ENCODE measurements at regions not wholly inside any gene's neighbourhood (a gene's known extent, or its start where the extent isn't known, plus 50 kb on each side); places are given as distances from the start of the nearest gene placed in this dataset.

DNA sequence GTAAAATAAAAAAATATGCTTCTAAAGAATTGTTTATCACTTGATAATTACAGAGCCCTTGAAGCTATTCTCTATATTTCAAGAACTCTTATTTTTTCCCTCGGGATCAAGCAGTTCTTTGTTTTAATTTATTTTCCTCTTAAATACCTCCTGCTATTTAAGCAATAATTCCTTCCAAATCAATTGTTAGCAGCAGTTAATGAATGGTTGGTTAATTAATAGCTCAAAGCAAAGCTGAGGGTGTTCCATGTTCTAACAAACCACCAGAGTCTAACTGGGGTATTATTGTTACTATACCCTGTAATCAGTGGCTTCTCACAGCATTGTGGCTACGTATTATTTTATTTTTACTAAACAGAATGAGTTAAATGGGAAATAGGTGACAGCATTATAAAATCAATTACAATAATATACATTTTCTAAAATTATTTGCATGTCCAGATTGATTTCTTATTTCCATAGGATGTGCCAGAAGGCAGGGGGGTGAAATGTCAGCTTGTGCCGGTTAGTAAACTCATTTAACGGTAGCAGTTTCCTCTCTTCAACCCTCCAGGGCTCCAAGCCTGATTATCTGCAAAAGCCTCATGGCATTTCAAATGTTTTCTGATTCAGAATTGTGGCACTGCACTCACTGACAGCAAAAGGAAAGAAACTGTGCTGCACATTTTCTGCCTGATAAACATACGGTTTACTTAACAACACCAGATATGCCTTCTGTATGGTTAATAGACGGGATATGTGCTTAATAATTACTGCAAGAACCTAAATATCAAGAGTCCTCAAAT is 286.9 kb upstream of the EMCN start:
- no peak for DNase-seq (ENCODE audit: low spot score)

DNA sequence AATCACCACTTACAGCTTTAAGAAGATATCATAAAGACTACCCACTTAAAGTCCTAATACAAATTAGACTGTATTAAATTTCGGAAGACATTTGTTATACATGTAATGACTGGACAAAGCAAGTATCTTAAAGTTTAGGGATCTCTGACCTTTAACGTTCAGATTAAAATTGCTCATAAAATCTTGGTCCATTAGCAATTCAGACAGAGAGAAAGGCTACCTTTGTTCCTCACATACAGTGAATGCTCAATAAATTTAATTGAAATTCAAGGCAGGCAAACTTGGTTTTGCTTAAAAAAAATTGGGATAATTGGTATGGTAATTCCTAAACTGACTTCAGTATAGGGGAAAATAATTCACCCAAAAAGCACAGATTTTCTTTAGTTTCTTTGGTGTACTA is 285.9 kb upstream of the EMCN start:
- DNase-seq (ENCODE audit: low spot score): no peak

DNA sequence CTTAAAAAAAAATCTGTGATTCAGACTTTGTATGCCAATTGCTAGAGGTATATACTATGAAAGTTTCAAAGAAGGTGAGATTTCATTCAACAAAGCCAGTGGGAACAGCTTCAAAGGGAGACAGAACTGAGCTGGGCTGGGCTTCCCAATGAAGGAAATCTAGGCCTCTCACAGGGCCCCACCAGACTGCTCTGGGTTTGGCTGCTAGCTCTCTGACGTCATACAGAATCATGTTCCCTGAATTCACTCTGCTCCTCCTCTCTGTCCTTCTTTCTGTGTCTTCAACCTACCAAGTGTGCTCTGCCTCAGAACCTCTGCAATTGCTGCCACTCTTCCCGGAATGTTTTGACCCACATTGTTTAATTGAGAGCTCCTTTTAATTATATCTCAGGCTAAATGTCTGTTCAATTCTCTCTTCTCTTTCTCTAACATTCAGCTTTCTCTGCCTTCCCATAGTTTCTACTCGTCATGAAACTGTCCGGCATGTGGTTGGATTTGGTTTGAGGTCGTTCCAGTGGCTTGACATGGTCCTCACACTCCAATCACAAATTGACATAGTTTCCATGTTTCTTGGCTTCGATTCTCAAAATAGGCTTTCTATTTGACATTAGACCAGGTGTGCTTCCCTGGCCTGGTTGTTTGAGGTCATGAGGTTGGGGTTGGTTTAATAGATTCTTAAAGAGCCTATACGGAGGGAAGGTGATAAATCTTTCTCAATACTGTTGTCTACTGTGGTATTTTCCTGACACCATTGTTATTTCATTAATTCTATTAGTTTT is 282.1 kb upstream of the EMCN start:
- DNase-seq (ENCODE audit: low spot score): no peak

DNA sequence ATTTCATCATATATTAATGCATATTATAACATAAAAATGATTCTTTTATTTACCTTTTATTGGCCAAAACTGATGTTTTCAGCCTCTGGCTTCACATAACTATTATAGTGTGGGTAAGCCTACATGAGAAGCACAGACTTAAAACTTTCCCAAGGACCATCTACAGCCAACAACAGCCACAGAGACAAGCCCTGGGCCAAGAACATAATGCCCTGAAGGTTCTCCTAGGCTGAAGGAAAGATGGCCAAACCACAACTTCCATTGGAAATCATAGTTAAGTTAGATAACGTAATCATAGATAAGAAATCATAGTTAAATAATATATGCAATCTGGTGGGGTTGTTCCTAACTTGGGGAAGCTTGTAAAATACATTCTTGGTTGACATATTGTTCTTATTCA is 280.0 kb upstream of the EMCN start:
- DNase-seq (ENCODE audit: low spot score): no peak

DNA sequence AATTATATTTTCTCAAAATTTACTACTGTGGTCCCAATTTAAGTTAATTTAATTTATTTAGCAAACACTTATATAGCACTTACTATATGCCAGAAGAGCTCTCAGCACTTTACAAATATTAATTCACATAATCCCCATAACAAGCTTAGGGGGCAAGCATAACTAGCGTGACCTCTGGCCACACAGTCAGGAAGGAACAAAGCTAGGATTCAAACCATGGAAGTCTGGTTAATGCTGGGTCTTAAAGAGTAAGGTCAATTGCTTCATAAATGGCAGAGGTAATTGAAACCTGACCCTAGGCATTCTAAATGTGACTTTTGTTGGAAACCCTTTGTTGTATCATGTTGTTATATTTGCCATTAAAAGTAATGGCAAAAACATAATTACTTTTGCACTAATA is 279.5 kb upstream of the EMCN start:
- DNase-seq (ENCODE audit: low spot score): no peak

DNA sequence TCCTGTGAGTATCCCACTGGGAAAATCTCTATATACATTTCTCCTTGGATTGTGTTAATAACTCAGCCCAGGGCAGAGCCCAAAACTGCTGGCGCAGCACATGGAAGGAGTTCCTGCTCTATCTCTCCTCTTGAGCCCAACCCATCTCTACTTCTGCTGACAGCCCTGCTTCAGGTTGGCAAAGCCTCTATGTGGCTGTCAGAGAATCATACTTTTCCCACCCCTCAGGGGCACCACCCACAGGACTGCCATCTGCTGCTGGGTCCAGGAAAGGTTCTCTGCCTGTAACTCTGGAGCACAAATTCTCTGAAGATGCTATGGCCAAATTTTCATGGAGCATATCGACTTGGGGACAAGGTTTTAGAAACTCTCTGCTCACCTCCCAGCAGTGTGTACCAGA is 278.5 kb upstream of the EMCN start:
- no peak for DNase-seq (ENCODE audit: low spot score)

DNA sequence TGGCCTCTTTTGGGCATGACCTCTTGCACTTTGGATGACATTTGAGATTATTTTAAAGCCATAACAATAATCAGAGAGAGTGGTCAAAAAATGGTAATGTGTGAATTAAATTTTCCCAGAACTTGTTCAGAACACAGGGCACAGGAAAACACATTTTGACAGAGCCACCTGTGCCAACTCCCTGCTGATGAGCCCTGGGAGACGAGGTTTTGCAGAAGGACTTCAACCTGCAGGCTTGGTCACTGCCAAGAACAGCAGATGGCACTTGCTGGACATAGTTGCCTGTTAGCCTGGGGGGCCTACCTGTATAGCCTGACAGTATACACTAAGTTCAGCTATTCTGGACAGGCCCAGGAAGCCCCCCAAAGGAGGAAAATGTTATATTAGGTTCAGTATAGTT is 277.8 kb upstream of the EMCN start:
- no peak for DNase-seq (ENCODE audit: low spot score)

DNA sequence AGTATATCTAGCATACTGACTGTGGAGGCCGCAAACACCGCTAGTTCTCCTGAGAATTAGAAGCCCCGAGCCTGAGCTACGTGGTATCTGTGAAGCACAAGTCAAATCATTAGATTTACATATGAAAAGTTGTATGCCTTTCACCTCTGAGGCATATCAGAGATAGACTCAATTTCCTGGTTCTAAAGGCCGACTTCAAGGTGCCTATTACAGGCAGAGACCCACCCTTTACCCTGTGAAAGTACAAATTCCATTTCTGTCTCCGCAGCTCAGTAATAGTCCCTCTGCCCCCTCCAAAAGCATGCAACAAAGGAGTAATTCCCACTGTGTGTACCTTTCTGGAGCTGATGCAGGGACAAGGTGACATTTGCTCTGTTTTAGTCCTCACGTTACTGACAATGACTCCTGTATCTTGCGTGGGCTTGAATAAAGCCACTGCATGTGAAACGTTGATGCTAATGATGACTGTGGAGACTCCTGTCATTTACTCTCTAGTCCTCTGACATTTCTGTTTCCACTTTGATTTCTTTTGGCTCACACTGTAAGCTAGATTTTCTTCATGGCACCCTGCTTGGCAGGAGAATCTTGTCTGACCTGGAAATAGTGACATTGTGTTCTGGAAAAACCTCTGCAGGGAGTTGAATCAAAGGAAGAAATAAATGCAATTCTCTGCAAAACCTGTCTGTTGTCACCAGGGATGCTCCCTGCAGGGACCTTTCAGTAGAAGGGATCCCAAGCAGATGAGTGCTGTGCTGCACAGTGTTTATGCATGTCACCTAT is 273.2 kb upstream of the EMCN start:
- no peak for DNase-seq (ENCODE audit: low spot score)

DNA sequence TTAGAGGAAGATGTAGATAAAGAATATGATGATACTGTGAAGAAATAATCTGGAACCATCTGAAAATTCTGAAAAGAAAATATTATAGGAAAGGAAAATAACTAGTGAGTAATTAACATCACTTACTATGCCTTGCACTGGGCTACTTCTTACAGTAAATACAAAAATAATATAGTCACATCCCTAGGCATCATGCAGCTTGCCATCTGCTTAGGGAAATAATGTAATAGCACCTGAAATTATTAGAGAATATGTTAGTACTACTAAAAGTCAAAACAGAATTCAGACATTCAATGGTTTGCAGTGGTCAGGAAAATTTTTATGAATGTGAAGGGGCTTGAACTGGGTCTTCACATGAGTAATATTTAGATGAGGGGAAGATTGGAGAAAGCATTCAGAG is 272.2 kb upstream of the EMCN start:
- no peak for DNase-seq (ENCODE audit: low spot score)

DNA sequence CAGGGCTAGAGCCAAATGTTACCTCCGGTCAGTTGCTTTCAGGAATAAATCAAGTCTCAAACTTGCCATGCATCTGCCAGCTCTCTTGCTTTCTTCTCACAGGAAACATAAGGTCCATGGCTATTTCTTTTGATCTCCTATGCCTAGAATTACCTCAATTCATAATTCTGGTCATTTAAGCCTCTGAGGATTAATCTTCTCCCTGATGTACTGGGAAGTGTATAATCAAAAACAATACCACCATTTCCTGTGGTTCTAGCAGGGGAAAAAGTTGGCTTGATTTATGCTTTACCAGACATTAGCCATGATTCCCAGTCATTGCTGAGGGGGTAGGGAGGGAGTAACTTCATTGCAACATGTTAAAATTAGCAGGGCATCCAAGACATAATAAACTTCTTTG is 268.7 kb upstream of the EMCN start:
- DNase-seq (ENCODE audit: low spot score): no peak

DNA sequence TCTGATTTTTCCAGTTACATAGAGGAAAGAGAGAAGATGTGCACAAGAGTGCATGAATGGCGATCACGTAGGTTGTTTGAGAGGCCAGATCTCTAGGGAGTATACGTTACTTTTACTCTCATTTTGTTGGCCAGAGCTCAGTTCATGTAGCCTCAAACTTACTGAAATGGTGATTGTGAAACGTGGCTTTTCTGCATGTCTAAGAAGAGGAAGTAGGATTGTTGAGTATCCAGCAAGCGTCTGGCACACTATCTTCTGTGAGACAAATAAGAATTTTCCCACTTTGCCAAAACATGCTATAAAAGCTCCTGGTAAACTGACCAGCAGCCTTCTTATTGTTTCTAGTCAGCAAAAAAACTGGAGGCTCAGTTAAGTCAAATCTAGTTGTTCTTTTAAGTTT is 264.5 kb upstream of the EMCN start:
- DNase-seq (ENCODE audit: low spot score): no peak

DNA sequence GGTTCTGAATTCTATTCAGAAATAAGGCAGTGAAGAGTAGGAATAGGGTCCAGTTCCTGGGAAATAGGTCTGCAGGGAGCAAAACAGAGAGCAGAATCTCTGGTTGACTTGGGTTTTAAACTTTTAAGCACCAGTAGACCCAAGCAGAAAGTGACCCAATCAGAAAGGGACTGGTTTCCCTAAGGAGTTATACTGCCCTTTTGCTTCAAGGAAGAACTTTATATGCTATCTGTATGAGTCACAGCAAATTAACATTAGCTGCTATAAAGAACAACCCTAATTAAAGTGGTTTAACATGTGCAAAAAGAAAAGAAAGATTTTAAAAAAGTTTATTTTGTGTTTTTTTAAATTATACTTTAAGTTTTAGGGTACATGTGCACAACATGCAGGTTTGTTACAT is 263.6 kb upstream of the EMCN start:
- no peak for DNase-seq (ENCODE audit: low spot score)

DNA sequence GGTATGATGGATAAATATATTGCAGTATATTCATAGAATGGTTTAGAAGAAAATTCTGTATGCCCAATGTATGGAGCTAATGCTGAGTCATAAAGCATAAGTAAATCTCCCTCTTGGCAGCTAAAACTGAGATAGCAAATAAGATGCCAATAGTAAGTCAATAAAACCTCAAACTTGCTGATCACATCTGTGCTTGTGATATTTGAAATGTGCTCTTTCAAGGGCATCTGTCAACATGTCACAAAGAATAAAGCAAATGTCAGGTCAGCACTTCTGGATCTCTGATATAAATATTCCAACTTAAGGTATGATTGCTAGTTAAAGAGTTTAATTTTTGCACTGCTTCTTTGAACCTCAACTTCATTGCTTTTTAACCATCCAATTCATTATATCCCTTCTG is 262.3 kb upstream of the EMCN start:
- no peak for DNase-seq (ENCODE audit: low spot score)

DNA sequence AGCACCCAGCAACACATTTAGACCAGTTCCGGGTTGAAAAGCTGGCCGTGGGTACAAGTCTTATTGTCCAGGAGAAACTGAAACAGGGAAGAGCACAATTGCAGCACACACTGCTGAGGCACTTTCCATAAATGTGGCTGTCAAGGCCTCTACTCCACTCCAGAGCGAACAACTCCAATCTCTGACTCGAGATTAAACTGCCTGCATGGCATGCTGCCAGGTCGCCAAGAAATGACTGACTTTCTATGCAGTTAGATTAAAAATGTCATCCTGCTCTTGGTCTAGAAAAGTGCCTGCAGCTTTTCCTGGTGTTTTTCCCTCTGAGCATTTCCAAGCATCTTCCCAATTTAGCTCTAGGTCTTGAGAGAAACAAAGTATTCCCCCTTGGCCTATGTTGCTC is 260.6 kb upstream of the EMCN start:
- no peak for DNase-seq (ENCODE audit: low spot score)

DNA sequence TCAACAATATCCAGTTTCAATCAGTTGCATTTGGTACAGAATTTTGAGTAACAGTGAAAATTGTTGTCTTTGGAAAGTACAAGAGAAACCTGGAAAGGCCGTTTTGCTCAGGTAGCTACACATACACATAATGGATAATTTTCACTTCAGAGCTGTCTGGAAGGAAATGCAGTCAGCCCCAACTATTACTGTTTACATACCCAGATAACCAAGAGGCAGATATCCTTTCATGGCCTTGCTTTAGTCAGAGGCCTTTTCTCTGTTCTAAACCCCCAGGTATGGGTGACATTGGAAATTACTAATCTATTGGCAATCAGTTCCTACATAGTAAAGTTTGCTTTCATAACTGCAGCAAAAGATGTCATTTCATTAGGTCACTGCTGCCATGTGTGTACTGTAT is 244.9 kb upstream of the EMCN start:
- DNase-seq (ENCODE audit: low spot score): no peak

DNA sequence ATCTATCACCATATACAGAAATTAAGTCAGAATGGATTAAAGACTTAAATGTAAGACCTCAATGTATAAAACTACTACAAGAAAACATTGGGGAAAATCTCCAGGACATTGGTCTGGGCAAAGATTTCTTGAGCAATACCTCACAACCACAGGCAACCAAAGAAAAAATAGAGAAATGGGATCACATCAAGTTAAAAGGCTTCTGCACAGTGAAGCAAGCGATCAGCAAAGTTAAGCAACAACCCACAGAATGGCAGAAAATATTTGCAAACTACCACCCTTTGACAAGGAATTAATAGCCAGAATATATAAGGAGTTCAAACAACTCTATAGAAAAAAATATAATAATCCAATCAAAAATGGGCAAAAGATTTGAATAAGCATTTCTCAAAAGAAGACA is 236.9 kb upstream of the EMCN start:
- no peak for DNase-seq (ENCODE audit: low spot score)

DNA sequence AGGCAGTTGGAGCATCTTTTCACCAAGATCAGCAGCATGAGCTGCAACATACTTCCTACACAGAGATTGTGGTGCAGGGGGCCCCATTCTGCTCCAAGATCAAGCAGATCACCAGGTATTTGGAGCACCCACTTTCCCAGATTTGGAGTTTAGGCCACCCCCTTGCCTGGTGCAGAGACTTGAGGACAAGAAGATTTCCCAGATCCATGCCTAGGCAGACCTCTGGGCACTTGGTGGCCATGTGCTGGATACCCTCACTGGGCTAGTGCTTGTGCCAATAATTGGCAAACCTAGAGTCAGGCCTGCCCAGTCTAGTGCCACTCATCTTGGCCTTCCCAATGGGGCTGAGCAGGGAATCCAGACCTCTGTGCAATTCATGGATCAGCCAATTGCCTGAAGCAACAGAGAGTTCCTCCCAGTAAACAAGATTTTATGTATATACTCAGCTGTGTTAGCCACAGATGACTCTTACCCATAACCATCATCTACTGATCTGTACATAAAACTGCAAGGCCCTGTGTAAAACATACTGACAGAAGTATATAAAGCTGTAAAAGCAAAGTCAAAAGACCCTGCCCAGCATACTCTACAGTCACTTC is 228.4 kb upstream of the EMCN start:
- no peak for DNase-seq (ENCODE audit: low spot score)

DNA sequence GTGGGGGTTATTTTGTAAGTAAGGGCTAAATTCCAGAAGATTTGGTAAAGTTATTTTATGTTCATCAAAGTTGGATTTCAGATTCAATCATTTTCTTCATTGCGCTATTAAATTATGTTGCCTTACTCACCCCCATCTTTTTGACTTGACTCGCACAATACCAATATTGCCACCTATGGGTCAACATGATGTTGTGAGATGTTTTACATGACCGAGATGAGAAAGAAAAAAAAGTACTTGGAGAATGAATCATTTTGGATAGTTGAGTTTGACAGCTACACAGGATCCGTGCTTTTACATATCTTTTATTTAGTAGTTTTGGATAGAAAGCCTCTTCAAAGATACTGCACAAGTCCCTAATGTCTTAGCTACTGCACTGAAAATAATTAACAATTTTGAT is 224.2 kb upstream of the EMCN start:
- peak; percentile 51 for DNase-seq (ENCODE audit: low spot score)

DNA sequence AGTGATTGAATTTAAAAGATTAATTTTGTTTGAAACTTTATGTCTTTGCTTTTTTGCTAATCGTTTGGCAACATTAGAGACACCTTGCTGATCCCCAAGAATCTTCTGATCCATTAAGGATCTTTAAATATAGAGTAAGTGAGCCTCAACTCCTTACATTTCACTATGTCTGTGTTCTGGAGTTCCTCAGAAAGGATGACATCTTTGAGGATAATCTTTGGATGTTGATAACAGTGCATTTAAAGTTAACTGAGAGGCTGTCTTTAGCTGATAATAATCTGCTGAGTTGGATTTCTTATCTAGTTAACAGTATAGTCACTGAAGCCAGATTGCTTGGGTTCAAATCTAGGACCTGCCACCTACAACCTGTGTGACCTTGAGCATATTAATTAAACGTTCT is 221.6 kb upstream of the EMCN start:
- no peak for DNase-seq (ENCODE audit: low spot score)

DNA sequence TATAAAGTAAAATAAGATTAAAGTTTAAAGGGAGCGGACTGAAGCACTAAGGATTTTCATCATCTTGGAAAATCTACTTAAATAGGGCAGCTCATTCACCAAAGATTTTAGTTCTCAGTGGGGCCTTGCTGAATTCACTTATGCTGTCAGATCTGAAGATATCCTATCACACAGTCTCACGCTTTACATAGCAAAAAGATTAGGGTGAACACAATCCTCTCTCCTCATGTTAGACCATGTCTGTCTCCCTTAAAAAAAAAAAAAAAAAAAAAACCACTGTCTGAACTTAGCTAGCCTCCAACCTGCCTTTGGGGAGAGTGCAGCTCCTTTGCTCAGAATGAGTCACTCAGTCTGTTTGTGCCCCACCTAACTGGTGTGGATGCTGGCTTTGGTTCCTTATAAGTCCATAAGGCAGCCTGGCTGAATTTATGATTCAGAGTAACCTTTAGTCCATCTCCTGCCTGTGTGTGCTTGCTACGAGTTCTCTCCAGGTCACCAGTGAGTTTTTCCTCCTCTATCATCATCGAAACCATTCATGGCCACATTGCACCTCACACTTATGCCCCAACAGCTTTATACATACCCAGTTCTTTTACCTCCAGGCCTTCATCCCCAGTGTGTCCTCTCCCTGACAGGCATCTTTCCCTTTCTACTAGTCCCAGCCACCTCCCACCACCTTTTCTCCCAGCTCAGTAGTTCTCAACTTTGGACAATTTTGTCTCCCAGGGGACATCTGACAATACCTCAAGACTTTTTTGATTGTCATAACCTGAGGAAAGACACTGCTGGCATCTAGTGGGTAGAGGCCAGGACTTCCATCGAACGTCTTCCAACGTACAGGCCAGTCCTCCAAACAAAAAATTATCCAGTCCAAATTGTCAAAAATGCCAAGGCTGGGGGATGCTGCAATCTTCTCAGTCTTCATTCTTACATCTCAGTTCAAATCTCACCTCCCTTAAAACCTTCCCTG is 220.7 kb upstream of the EMCN start:
- DNase-seq (ENCODE audit: low spot score): peak; percentile 87

All from HT-29 (cell line).